Breast epithelium (tissue), 4 donors: ENCODE measurements at regions not wholly inside any gene's neighbourhood (a gene's known extent, or its start where the extent isn't known, plus 50 kb on each side); places are given as distances from the start of the nearest gene placed in this dataset.

ENCODE experiments used
- DNase-seq, 2 donors: peaks; one replicate each; pipeline ENCODE4 v3.0.0-alpha.2; 2019; ENCODE audit warnings: low spot score in 2 of 2
- H3K27ac ChIP-seq, 2 donors: fragments of 200-600 bp; sonication (generic) in 1 of 2; one replicate each; pipeline ENCODE4 v1.5.1; 2016 to 2019; ENCODE audit warnings: mild to moderate bottlenecking in 1 of 2
- H3K27me3 ChIP-seq, 2 donors: fragments of 200-600 bp; sonication (generic) in 1 of 2; one replicate each; pipeline versions ENCODE4 v1.5.1 to v1.6.0; 2017 to 2019; ENCODE audit warnings: control low read depth in 1 of 2, mild to moderate bottlenecking in 1 of 2
- H3K36me3 ChIP-seq: fragments of 200-600 bp; one replicate; pipeline ENCODE4 v1.5.1; 2019
- H3K4me1 ChIP-seq, 2 donors: fragments of 200-600 bp; sonication (generic); one replicate each; pipeline ENCODE4 v1.5.1; 2016 to 2019; ENCODE audit warnings: control low read depth in 1 of 2
- H3K4me3 ChIP-seq, 3 donors: fragments of 200-600 bp; sonication (generic); 1 replicate in 2 of 3; 2 replicates in 1 of 3; pipeline ENCODE4 v1.5.1; 2016 to 2019; ENCODE audit warnings: mild to moderate bottlenecking in 3 of 3, moderate library complexity in 2 of 3
- H3K9me3 ChIP-seq, 2 donors: fragments of 200-600 bp; sonication (generic) in 1 of 2; one replicate each; pipeline ENCODE4 v1.5.1; 2016 to 2019; ENCODE audit warnings: control low read depth in 1 of 2
- CTCF ChIP-seq, 3 donors: fragments of 450-650 bp; IDR thresholded peaks; one replicate each; pipeline ENCODE4 v1.5.1; 2016 to 2017; ENCODE audit warnings: antibody characterized with exemption in 3 of 3, mild to moderate bottlenecking in 3 of 3, moderate library complexity in 3 of 3
- POLR2A ChIP-seq: fragments of 450-650 bp; IDR thresholded peaks from one replicate; pipeline ENCODE4 v1.6.1; 2016; ENCODE audit warnings: antibody characterized with exemption, mild to moderate bottlenecking, moderate library complexity
- POLR2AphosphoS5 ChIP-seq, 3 donors: sonication (generic); formaldehyde crosslinking; IDR thresholded peaks; one replicate each; pipeline ENCODE4 v1.6.1; 2017; ENCODE audit warnings: antibody characterized with exemption in 3 of 3
- intact Hi-C: fragments of 100-400 bp; cut with DNase I; formaldehyde crosslinking; loops from one replicate; pipeline ENCODE4 v1.15.1; 2023; ENCODE audit warnings: low total_unique reads

GRCh38 chr22:22752556-22753477 lies 108.4 kb downstream of the GGTLC2 start:
- TF ChIP-seq POLR2A = no peak
- peak in 2 of 3 donors; percentile 32 to 52 for TF ChIP-seq POLR2AphosphoS5 (IDR thresholded peaks at IDR 0.05)

GRCh38 chr22:22753526-22754267 lies 109.3 kb downstream of the GGTLC2 start:
- intact Hi-C loops = no loop called here
- Histone ChIP-seq H3K36me3 (no peaks in the 10 kb centered on the region), H3K4me1 (no peaks in the 10 kb centered on the region), H3K4me3 (no peak overlapping the region), H3K27me3 (peaks cover 0 to 4% of the 10 kb centered on the region in 2 donors), H3K27ac (no peak overlapping the region), H3K9me3 (no peaks in the 10 kb centered on the region)
- DNase-seq = peak in 1 of 2 donors; percentile 17
- TF ChIP-seq CTCF (IDR thresholded peaks at IDR 0.05) (peak in 1 of 3 donors; percentile 43), POLR2AphosphoS5 (IDR thresholded peaks at IDR 0.05) (no peak), POLR2A (no peak)

More at GRCh38 chr22:22752556-22753477, 108.4 kb downstream of the GGTLC2 start:
- no peaks in the 10 kb centered on the region for H3K36me3 ChIP-seq
- H3K27ac ChIP-seq = no peak overlapping the region
- no peaks in the 10 kb centered on the region for H3K9me3 ChIP-seq
- intact Hi-C loops = no loop called here
- H3K4me3 ChIP-seq = no peak overlapping the region
- DNase-seq = peak in 1 of 2 donors; percentile 27
- peaks cover 0 to 4% of the 10 kb centered on the region in 2 donors for H3K27me3 ChIP-seq
- no peaks in the 10 kb centered on the region for H3K4me1 ChIP-seq

DNA sequence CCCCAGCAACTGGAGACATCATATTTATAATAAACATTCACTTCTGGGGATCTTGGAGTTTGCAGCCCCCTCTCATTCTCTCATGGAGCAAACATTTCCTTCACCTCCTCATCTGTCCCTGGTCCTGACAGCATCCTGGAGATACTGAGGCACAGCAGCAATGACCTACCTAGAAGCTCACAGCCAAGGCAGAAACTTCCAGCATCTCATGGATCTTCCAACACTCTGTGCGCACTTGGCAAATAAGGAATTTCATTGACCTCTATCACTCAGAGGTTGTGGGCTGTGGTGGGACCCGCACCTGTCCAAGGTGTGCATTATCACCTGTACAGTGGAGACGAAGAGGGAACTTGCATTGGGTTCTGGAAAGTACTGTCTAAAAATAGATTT lies 109.8 kb downstream of the GGTLC2 start:
- H3K4me1 ChIP-seq = no peaks in the 10 kb centered on the region
- DNase-seq = peak in 1 of 2 donors; percentile 13
- no peaks in the 10 kb centered on the region for H3K9me3 ChIP-seq
- intact Hi-C loops = no loop called here
- no peak overlapping the region for H3K4me3 ChIP-seq
- peaks cover 0 to 4% of the 10 kb centered on the region in 2 donors for H3K27me3 ChIP-seq
- H3K27ac ChIP-seq = no peak overlapping the region
- H3K36me3 ChIP-seq = no peaks in the 10 kb centered on the region
- no peak for TF ChIP-seq CTCF (IDR thresholded peaks at IDR 0.05)
- TF ChIP-seq POLR2AphosphoS5 (IDR thresholded peaks at IDR 0.05) = no peak
- no peak for TF ChIP-seq POLR2A

GRCh38 chr22:22754961-22755777 lies 110.8 kb downstream of the GGTLC2 start:
- H3K4me1 ChIP-seq = no peaks in the 10 kb centered on the region
- H3K27ac ChIP-seq = no peak overlapping the region
- peaks cover 0 to 4% of the 10 kb centered on the region in 2 donors for H3K27me3 ChIP-seq
- H3K36me3 ChIP-seq = no peaks in the 10 kb centered on the region
- DNase-seq = peak in 1 of 2 donors; percentile 4
- no peak overlapping the region for H3K4me3 ChIP-seq
- no peaks in the 10 kb centered on the region for H3K9me3 ChIP-seq
- intact Hi-C loops = no loop called here
- TF ChIP-seq POLR2AphosphoS5 (IDR thresholded peaks at IDR 0.05) = no peak
- no peak for TF ChIP-seq CTCF (IDR thresholded peaks at IDR 0.05)
- TF ChIP-seq POLR2A = no peak

GRCh38 chr22:22755778-22756100 lies 111.3 kb downstream of the GGTLC2 start:
- TF ChIP-seq POLR2A = no peak
- no peak for TF ChIP-seq POLR2AphosphoS5 (IDR thresholded peaks at IDR 0.05)
- TF ChIP-seq CTCF (IDR thresholded peaks at IDR 0.05) = no peak
- intact Hi-C loops = no loop called here

More at GRCh38 chr22:22755778-22756100, 111.3 kb downstream of the GGTLC2 start:
- Histone ChIP-seq H3K4me1 (no peaks in the 10 kb centered on the region), H3K36me3 (no peaks in the 10 kb centered on the region), H3K9me3 (no peaks in the 10 kb centered on the region), H3K4me3 (no peak overlapping the region), H3K27ac (no peak overlapping the region), H3K27me3 (peaks cover 0 to 4% of the 10 kb centered on the region in 2 donors)
- peak in 1 of 2 donors; percentile 10 for DNase-seq
